Endodermal cell (in vitro differentiated cells): ENCODE measurements at regions not wholly inside any gene's neighbourhood (a gene's known extent, or its start where the extent isn't known, plus 50 kb on each side); places are given as distances from the start of the nearest gene placed in this dataset.

Source experiments
- DNase-seq: peaks from one replicate; pipeline ENCODE4 v3.0.0-alpha.2; 2017
- H3K27ac ChIP-seq: 2 replicates; pipeline ENCODE4 v1.5.1; 2013; ENCODE audit warnings: mild to moderate bottlenecking, low read depth, low read length, moderate library complexity
- H3K27me3 ChIP-seq: 2 replicates; pipeline ENCODE4 v1.6.1; 2013; ENCODE audit warnings: mild to moderate bottlenecking, low read length, moderate library complexity; ENCODE audit not compliant: insufficient read depth, control insufficient read depth, poor library complexity, severe bottlenecking
- H3K36me3 ChIP-seq: 2 replicates; pipeline ENCODE4 v1.7.0; 2013; ENCODE audit warnings: mild to moderate bottlenecking, low read length, moderate library complexity; ENCODE audit not compliant: control insufficient read depth, insufficient read depth
- H3K4me1 ChIP-seq: one replicate; pipeline ENCODE4 v1.7.0; 2013; ENCODE audit warnings: low read length; ENCODE audit not compliant: control insufficient read depth, insufficient read depth
- H3K4me3 ChIP-seq: 2 replicates; pipeline ENCODE4 v1.5.1; 2013; ENCODE audit warnings: mild to moderate bottlenecking, low read length, moderate library complexity
- H3K9ac ChIP-seq: 2 replicates; pipeline ENCODE4 v1.6.1; 2013; ENCODE audit warnings: mild to moderate bottlenecking, low read length, moderate library complexity; ENCODE audit not compliant: poor library complexity, severe bottlenecking; ENCODE audit errors: extremely low read depth
- H3K9me3 ChIP-seq: 2 replicates; pipeline ENCODE4 v1.6.1; 2013; ENCODE audit warnings: mild to moderate bottlenecking, low read length, moderate library complexity; ENCODE audit not compliant: control insufficient read depth
- H3K27ac Mint-ChIP-seq: 2 replicates; pipeline ENCODE4 v1.8.0; 2020; ENCODE audit warnings: mixed read lengths
- H3K27me3 Mint-ChIP-seq: 2 replicates; pipeline ENCODE4 v1.8.0; 2021; ENCODE audit warnings: mild to moderate bottlenecking, mixed read lengths; ENCODE audit not compliant: insufficient read depth
- H3K36me3 Mint-ChIP-seq: 2 replicates; pipeline ENCODE4 v1.8.0; 2020; ENCODE audit warnings: low read depth, mixed read lengths
- H3K4me1 Mint-ChIP-seq: 2 replicates; pipeline ENCODE4 v1.8.0; 2020; ENCODE audit warnings: mixed read lengths
- H3K4me3 Mint-ChIP-seq: 2 replicates; pipeline ENCODE4 v1.8.0; 2020; ENCODE audit warnings: mild to moderate bottlenecking, moderate library complexity, mixed read lengths
- H3K9me3 Mint-ChIP-seq: 2 replicates; pipeline ENCODE4 v1.8.0; 2020; ENCODE audit warnings: mild to moderate bottlenecking, mixed read lengths
- CTCF ChIP-seq: fragments of 200-600 bp; sonication (generic); conservative IDR thresholded peaks from 2 replicates; pipeline ENCODE4 v1.5.0; 2021; ENCODE audit warnings: antibody characterized with exemption, mild to moderate bottlenecking
- WGBS, 2 experiments: methylation state at CpG; one replicate each; pipeline versions ENCODE4 v1.1.5 to v1.1.7; 2013; ENCODE audit warnings: missing lambda C conversion rate in 2 of 2, mixed read lengths in 1 of 2; ENCODE audit not compliant: insufficient coverage in 1 of 2, insufficient read length in 1 of 2; 5-methylcytosine and 5-hydroxymethylcytosine counted together

GRCh38 chr11:112770487-112770886 is 190.7 kb upstream of the NCAM1 start:
- Histone ChIP-seq H3K36me3 (no peaks in the 10 kb centered on the region), H3K4me3 (no peak overlapping the region), H3K9me3 (no peaks in the 10 kb centered on the region), H3K4me1 (no peaks in the 10 kb centered on the region), H3K27ac (no peak overlapping the region), H3K9ac (no peak overlapping the region), H3K27me3 (no peaks in the 10 kb centered on the region)
- DNase-seq = no peak
- TF ChIP-seq CTCF = no peak
- peaks cover 4% of the 10 kb centered on the region for H3K4me1 Mint-ChIP-seq
- 98 to 100% methylated on average over 1 to 3 of the region's 3 CpGs for WGBS, 2 experiments
- no peaks in the 10 kb centered on the region for H3K27me3 Mint-ChIP-seq
- no peak overlapping the region for H3K27ac Mint-ChIP-seq
- H3K9me3 Mint-ChIP-seq = no peaks in the 10 kb centered on the region
- no peaks in the 10 kb centered on the region for H3K36me3 Mint-ChIP-seq
- no peak overlapping the region for H3K4me3 Mint-ChIP-seq

GRCh38 chr11:112771851-112772250 is 189.4 kb upstream of the NCAM1 start:
- no peak overlapping the region for H3K4me3 ChIP-seq
- peaks cover 13% of the 10 kb centered on the region for H3K9me3 Mint-ChIP-seq
- DNase-seq = no peak
- no peak for TF ChIP-seq CTCF
- peaks cover 5% of the 10 kb centered on the region for H3K9me3 ChIP-seq
- H3K27ac ChIP-seq = no peak overlapping the region
- no peaks in the 10 kb centered on the region for H3K27me3 ChIP-seq
- H3K9ac ChIP-seq = no peak overlapping the region
- H3K36me3 Mint-ChIP-seq = no peaks in the 10 kb centered on the region
- H3K4me1 Mint-ChIP-seq = peaks cover 4% of the 10 kb centered on the region
- H3K4me3 Mint-ChIP-seq = no peak overlapping the region
- no peaks in the 10 kb centered on the region for H3K36me3 ChIP-seq
- H3K4me1 ChIP-seq = no peaks in the 10 kb centered on the region
- WGBS, 2 experiments = 96 to 100% methylated on average over 1 to 2 of the region's 2 CpGs
- no peaks in the 10 kb centered on the region for H3K27me3 Mint-ChIP-seq
- H3K27ac Mint-ChIP-seq = no peak overlapping the region

- no peak overlapping the region for H3K27ac Mint-ChIP-seq
- H3K4me3 Mint-ChIP-seq = no peak overlapping the region
These were observed 188.0 kb upstream of the NCAM1 start for GRCh38 chr11:112773264-112773663.

More at GRCh38 chr11:112773264-112773663, 188.0 kb upstream of the NCAM1 start:
- H3K4me1 ChIP-seq = no peaks in the 10 kb centered on the region
- WGBS, 2 experiments = 87 to 88% methylated on average over 4 of the region's 4 CpGs
- H3K27ac ChIP-seq = no peak overlapping the region
- H3K27me3 ChIP-seq = no peaks in the 10 kb centered on the region
- no peak overlapping the region for H3K9ac ChIP-seq
- DNase-seq = no peak
- peaks cover 19% of the 10 kb centered on the region for H3K9me3 Mint-ChIP-seq
- H3K4me3 ChIP-seq = no peak overlapping the region
- peaks cover 7% of the 10 kb centered on the region for H3K9me3 ChIP-seq
- TF ChIP-seq CTCF = no peak
- H3K36me3 Mint-ChIP-seq = no peaks in the 10 kb centered on the region
- no peaks in the 10 kb centered on the region for H3K36me3 ChIP-seq
- H3K27me3 Mint-ChIP-seq = no peaks in the 10 kb centered on the region
- peaks cover 12% of the 10 kb centered on the region for H3K4me1 Mint-ChIP-seq
